Transverse colon (tissue), 3 donors: ENCODE measurements at regions not wholly inside any gene's neighbourhood (a gene's known extent, or its start where the extent isn't known, plus 50 kb on each side); places are given as distances from the start of the nearest gene placed in this dataset.

ENCODE experiments used
- EP300 ChIP-seq: sonication (generic); formaldehyde crosslinking; IDR thresholded peaks from one replicate; pipeline ENCODE4 v1.6.1; 2017; ENCODE audit warnings: antibody characterized with exemption, low read depth
- TF ChIP-seq, protein P1 (sequence below), 5 experiments: fragments of 200-600 bp in 3 of 5; fragments of 450-650 bp in 2 of 5; sonication (generic) in 3 of 5; IDR thresholded peaks; 1 replicate in 2 of 5; 2 replicates in 3 of 5; pipeline ENCODE4 v1.5.1; 2016 to 2017; ENCODE audit warnings: antibody characterized with exemption in 5 of 5, inconsistent platforms in 3 of 5, mild to moderate bottlenecking in 2 of 5, moderate library complexity in 1 of 5

GRCh38 chr2:40546439-40547191 is 94.7 kb upstream of the SLC8A1 start:
- TF ChIP-seq EP300 = no peak
- TF ChIP-seq, protein P1, sequence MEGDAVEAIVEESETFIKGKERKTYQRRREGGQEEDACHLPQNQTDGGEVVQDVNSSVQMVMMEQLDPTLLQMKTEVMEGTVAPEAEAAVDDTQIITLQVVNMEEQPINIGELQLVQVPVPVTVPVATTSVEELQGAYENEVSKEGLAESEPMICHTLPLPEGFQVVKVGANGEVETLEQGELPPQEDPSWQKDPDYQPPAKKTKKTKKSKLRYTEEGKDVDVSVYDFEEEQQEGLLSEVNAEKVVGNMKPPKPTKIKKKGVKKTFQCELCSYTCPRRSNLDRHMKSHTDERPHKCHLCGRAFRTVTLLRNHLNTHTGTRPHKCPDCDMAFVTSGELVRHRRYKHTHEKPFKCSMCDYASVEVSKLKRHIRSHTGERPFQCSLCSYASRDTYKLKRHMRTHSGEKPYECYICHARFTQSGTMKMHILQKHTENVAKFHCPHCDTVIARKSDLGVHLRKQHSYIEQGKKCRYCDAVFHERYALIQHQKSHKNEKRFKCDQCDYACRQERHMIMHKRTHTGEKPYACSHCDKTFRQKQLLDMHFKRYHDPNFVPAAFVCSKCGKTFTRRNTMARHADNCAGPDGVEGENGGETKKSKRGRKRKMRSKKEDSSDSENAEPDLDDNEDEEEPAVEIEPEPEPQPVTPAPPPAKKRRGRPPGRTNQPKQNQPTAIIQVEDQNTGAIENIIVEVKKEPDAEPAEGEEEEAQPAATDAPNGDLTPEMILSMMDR (IDR thresholded peaks at IDR 0.05) = no peak
